ENCODE measurements at regions not wholly inside any gene's neighbourhood (a gene's known extent, or its start where the extent isn't known, plus 50 kb on each side); places are given as distances from the start of the nearest gene placed in this dataset.
"Not testable (repeated sequence)": the region's sequence is repeated elsewhere in the genome, so short reads cannot be mapped to it uniquely, and the experiment has no call there.

DNA sequence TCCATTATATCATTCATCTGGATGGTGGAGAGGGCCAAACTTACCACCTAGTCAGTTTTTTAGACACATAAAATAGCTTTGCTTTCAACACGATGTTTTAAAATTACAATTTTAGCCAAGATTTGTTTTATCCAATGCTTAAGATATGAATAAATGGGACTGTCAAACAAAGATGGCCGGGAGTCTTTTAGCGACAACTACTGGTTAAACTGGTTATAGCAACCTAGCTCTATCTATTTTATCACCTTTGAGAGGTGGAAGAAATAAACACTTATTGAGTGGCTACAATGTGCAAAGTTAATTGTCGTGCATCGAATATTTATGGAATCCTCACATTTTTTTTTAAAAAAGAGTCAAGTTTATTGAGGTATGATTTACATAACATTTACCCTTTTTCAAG lies 279.8 kb downstream of the MIAT start:
- Histone ChIP-seq H3K36me3 (ENCODE audit: insufficient read depth, low read length) (no peaks in the 10 kb centered on the region), H3K4me1 (ENCODE audit: insufficient read depth, low read length) (0 out of 2 replicates have a peak, but pooled peaks cover under 1% of the 10 kb centered on the region), H3K9me3 (ENCODE audit: control insufficient read depth, insufficient read depth, low read length) (no peaks in the 10 kb centered on the region), H3K9ac (ENCODE audit: low read depth, low read length) (no peak overlapping the region)

DNA sequence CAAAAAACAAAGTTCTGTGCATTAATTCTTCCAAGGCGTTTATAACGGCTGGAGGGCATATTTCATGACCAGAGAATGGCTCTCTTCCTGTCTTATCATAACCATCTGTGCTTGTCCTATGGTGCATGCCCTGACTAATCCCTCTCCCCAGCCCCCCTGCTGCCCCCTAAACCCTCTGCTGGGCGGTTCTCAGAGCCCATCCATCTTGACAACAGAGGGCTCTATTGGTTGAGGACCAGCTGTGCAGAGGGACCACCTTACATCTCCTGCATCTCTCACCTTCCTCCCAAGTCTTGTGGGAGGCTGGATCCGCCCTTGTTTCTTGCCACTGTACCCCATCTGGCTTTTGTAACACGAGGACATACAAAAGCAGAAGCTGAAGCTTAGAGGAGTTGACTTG lies 282.1 kb downstream of the MIAT start:
- Histone ChIP-seq H3K9me3 (ENCODE audit: control insufficient read depth, insufficient read depth, low read length) (no peaks in the 10 kb centered on the region), H3K36me3 (ENCODE audit: insufficient read depth, low read length) (no peaks in the 10 kb centered on the region), H3K9ac (ENCODE audit: low read depth, low read length) (no peak overlapping the region), H3K4me1 (ENCODE audit: insufficient read depth, low read length) (0 out of 2 replicates have a peak, but pooled peaks cover 8% of the 10 kb centered on the region)

DNA sequence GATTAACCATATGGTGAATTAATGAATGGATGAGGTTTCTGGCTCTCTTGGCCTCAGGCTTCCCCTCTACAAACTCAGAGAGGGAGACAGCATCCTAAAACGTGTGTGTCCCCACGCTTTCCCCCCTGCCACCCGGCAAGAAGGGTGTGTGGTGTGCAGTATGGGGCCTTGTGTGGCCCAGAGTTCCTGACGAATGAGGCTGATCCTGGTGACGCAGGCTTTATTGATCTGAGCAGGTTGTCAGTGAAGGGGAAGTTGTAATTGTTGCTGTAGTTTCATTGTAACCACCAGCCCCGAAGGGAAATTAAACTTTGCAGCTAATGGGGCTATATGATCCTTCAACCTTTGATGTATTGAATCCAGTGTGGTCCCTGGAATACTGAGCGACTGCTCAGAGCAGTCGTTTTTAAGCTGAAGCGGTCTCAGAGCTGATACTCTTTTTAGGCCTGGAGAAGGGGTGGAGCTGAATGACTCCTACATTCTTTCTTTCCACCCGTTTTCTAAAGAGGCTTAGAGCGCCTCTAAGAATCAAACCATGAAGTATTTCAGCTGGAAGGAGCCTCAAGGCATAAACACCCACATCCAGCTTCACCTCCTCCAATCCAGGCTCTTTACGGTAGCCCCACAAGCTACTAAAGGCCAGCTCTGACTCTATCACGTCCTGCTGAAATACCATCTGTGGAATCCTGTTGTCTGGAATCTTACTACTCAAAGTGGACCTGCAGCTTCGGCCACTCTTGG lies 284.7 kb downstream of the MIAT start:
- Histone ChIP-seq H3K4me1 (ENCODE audit: insufficient read depth, low read length) (0 out of 2 replicates have a peak, but pooled peaks cover 8% of the 10 kb centered on the region), H3K9me3 (ENCODE audit: control insufficient read depth, insufficient read depth, low read length) (no peaks in the 10 kb centered on the region), H3K36me3 (ENCODE audit: insufficient read depth, low read length) (no peaks in the 10 kb centered on the region), H3K9ac (ENCODE audit: low read depth, low read length) (no peak overlapping the region)

DNA sequence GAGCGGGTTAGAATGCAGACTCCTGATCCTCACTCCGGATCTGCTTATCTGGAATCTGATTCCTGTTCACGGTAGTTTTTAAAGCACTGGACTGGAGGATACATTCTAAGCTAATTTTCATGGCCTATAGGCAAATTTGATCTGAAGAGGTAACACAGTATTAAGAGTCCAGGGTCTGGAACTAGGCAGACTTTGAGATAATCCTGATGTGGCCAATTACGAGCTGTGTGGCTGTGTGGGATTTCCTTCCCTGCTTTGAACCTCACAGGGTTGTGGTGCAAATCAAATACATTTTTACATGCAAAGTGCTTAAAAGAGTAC lies 285.2 kb downstream of the MIAT start:
- no peaks in the 10 kb centered on the region for H3K9me3 ChIP-seq (ENCODE audit: control insufficient read depth, insufficient read depth, low read length)
- 0 out of 2 replicates have a peak, but pooled peaks cover 8% of the 10 kb centered on the region for H3K4me1 ChIP-seq (ENCODE audit: insufficient read depth, low read length)
- no peak overlapping the region for H3K9ac ChIP-seq (ENCODE audit: low read depth, low read length)
- H3K36me3 ChIP-seq (ENCODE audit: insufficient read depth, low read length), result no peaks in the 10 kb centered on the region

DNA sequence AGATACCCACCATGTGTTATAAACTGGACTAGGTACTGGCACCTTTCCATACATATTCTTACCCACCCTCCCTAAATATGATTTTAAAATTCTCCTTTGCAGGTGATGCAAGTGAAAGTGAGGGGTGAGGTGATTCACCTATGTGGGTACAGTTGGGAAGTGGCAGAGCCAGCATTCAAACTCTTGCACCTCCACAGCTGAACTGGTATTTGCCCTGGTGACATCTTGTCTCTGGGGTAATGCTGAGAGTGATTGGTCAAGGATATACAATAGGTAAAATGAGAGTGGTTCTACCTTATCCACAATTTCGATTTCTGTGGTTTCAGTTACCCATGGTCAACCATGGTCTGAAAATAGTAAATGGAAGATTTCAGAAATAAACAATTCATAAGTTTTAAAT lies 288.2 kb downstream of the MIAT start:
- H3K4me1 ChIP-seq (ENCODE audit: insufficient read depth, low read length), result 0 out of 2 replicates have a peak, but pooled peaks cover 8% of the 10 kb centered on the region
- no peak overlapping the region for H3K9ac ChIP-seq (ENCODE audit: low read depth, low read length)
- no peaks in the 10 kb centered on the region for H3K36me3 ChIP-seq (ENCODE audit: insufficient read depth, low read length)
- H3K9me3 ChIP-seq (ENCODE audit: control insufficient read depth, insufficient read depth, low read length), result no peaks in the 10 kb centered on the region

DNA sequence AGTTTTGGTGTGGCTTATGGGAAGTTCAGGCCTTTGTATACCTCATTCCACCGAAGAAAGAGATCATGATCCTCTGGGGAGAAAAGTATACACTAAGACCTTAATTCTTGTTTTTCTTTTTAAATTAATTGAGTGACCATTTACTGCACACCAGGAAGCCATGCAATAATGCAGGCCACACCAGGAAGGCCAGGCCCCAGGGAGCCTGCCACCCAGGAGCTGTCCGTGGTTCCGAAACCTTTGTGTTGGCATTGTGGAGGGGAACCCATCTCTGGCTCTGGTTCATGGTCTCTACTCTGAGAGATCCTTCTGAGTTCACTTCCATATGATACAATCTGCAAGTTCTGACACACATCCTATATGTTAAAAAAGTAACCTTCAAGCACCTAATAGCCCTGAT lies 291.8 kb downstream of the MIAT start:
- Histone ChIP-seq H3K36me3 (ENCODE audit: insufficient read depth, low read length) (no peaks in the 10 kb centered on the region), H3K9ac (ENCODE audit: low read depth, low read length) (no peak overlapping the region), H3K4me1 (ENCODE audit: insufficient read depth, low read length) (peaks cover 18% of the 10 kb centered on the region), H3K9me3 (ENCODE audit: control insufficient read depth, insufficient read depth, low read length) (no peaks in the 10 kb centered on the region)

DNA sequence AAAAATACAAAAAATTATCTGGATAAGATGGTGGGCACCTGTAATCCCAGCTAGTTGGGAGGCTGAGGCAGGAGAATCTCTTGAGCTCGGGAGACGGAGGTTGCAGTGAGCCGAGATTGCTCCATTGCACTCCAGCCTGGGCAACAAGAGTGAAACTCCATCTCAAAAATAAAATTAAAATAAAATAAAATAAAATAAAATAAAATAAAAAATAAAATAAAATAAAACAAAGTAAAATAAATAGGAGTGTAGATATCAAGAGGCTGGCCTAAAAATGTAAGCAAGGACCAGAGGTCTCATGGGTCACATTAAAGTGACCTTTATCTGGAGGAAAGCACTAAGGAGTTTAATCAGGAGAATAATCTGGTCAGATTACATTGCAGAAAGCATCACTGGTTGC lies 293.8 kb downstream of the MIAT start:
- not testable (repeated sequence) for H3K9me3 ChIP-seq (ENCODE audit: control insufficient read depth, insufficient read depth, low read length); H3K9ac ChIP-seq (ENCODE audit: low read depth, low read length); H3K36me3 ChIP-seq (ENCODE audit: insufficient read depth, low read length)
- peaks cover 19% of the 10 kb centered on the region for H3K4me1 ChIP-seq (ENCODE audit: insufficient read depth, low read length)

DNA sequence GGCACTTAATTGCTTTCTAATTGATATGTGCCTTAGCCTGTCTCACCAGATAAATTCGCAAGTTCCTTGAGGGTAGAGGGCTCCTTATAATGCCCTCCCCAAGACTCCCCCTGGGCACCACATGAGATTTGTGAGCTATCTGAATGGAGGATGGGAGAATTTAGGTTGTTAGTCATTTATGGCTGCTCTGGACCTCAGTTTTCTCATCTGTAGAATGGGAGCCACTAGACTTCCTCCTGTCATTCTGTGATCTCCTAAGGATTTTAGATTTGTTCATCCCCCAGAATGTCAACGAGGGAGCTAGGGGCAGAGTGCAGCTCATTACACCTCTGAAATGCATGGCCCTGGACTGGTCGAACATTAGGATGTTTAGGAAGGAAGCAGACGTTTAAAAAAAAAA lies 294.6 kb downstream of the MIAT start:
- Histone ChIP-seq H3K9me3 (ENCODE audit: control insufficient read depth, insufficient read depth, low read length) (no peaks in the 10 kb centered on the region), H3K36me3 (ENCODE audit: insufficient read depth, low read length) (no peaks in the 10 kb centered on the region), H3K9ac (ENCODE audit: low read depth, low read length) (no peak overlapping the region)

DNA sequence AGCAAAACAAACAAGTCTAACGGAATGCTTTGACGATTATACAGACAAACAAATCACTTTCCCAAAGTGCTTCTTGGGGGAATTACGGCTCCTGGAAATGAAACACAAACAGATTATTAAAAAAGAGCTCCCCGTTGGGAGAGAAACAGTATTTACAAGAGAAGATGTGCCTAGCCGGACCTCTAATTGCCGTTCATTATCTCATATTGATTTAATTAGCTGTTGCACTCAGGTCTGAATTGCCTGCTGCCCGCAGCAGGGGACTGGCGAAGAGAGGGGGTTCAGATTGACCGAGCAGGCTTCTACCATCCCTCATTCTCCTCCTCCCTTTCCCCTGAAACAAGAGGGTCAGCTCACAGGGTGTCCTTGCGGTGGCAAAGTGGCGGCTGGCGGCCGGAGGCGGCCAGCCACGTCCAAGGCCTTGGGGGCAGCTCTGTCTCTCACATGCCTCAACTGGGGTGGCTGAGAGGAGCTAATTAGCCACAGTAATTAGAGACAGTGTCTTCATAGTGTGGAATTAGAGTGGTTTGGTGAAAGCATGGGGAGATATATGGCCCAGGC lies 295.1 kb downstream of the MIAT start:
- Histone ChIP-seq H3K36me3 (ENCODE audit: insufficient read depth, low read length) (no peaks in the 10 kb centered on the region), H3K4me1 (ENCODE audit: insufficient read depth, low read length) (peaks cover 19% of the 10 kb centered on the region), H3K9ac (ENCODE audit: low read depth, low read length) (peak overlapping the region; percentile 5; the same call in 1 of the 2 replicates), H3K9me3 (ENCODE audit: control insufficient read depth, insufficient read depth, low read length) (no peaks in the 10 kb centered on the region)

More for the DNA sequence above, 294.6 kb downstream of the MIAT start:
- H3K4me1 ChIP-seq (ENCODE audit: insufficient read depth, low read length), result peaks cover 19% of the 10 kb centered on the region

DNA sequence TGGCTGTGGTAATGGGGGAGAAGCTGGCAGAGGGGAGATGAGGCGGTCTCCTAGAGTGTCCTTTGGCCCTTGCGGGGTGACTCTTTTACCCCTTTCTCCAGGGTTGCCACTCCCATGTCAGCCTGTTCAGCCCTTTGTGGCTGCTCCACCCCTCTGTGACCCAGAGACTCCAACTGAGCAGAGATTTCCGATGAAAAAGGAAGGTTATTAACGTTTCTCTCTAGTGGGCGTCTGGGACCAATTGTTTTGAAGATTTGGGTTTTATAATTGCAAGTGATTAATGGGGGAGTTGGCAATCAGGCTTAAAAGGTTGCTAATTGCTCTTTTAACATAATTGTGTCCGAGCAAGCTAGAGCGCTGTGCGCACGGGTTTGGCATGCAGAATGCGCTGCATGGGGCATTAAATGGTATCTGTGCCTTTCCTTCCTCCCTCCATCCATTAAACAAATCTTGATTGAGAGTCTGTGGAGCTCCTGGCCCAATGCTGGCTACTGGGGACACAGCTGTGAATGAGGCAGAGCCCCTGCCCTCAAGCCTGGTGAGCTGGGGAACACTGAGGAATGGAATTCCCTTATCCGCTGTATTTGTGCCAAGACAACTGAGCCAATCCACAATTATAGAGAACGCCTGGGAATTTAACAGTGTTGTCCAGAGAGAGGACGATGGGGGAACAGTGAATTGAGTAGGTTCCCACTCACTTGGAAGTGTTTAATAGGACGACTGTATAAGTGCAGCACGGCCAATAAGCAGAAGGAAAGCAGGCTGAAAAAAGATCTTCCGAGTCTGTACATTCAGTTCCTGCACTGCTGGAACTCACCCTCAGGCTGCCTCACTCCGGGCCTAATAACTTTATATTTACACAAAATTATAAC lies 295.9 kb downstream of the MIAT start:
- H3K36me3 ChIP-seq (ENCODE audit: insufficient read depth, low read length), result no peaks in the 10 kb centered on the region
- peak overlapping the region; percentile 5; the same call in 1 of the 2 replicates for H3K9ac ChIP-seq (ENCODE audit: low read depth, low read length)
- no peaks in the 10 kb centered on the region for H3K9me3 ChIP-seq (ENCODE audit: control insufficient read depth, insufficient read depth, low read length)
- H3K4me1 ChIP-seq (ENCODE audit: insufficient read depth, low read length), result peaks cover 19% of the 10 kb centered on the region

DNA sequence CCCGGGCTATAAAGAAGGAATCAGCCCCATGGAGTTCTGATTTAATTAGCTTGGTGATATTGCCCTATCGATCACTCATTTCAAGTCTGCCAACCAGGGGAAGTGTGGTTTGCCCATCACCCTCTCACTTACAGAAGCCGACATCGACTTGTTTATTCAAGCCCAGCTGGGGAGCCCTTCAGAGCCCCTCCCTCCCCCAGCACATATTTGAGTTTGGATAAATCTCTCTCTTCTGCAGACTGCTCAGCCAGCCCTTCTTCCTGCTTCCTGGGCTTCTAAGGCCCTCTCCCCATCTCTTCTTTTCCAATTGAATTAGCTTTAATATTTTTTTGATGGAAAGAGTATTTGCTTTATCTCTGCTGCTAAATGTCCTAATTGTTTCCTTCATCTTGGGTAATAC lies 299.0 kb downstream of the MIAT start:
- Histone ChIP-seq H3K36me3 (ENCODE audit: insufficient read depth, low read length) (no peaks in the 10 kb centered on the region), H3K9me3 (ENCODE audit: control insufficient read depth, insufficient read depth, low read length) (no peaks in the 10 kb centered on the region), H3K9ac (ENCODE audit: low read depth, low read length) (no peak overlapping the region), H3K4me1 (ENCODE audit: insufficient read depth, low read length) (peaks cover 25% of the 10 kb centered on the region)

DNA sequence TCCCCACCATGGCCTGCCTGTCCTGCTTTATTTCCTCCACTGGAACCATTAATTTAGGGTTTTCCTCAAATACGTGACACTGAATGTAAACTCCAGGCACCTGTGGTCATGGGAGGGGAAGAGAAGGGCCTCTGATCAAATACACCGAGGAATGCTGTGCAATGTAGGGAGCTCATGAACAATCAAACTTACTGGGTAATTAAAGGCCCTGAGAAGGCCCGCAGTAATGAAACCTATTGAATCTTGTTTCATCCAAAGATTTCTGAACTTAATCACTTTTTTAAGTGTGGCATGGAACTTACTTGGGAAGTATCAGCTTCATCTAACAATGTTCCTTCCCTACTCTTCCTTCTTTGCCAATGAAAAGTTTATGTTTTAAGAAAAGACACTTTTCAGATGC lies 299.8 kb downstream of the MIAT start:
- Histone ChIP-seq H3K9me3 (ENCODE audit: control insufficient read depth, insufficient read depth, low read length) (no peaks in the 10 kb centered on the region), H3K4me1 (ENCODE audit: insufficient read depth, low read length) (peaks cover 25% of the 10 kb centered on the region), H3K9ac (ENCODE audit: low read depth, low read length) (no peak overlapping the region), H3K36me3 (ENCODE audit: insufficient read depth, low read length) (no peaks in the 10 kb centered on the region)

DNA sequence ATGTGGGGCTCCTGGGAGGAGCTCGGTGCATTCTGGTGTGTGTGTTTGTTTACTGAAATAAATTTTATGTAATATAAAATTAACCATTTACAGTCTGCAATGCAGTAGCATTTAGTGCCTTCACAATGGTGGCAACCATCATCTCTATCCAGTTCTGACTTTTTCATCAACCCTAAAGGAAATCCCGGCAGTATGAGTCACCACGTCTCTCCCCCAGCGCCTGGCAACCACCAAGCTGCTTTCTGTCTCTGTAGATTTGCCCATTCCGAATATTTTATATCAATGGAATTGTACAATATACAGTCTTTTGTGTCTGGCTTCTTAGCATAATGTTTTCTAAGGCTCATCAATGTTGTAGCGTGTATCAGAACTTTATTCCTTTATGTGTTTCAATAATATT lies 300.5 kb downstream of the MIAT start:
- Histone ChIP-seq H3K36me3 (ENCODE audit: insufficient read depth, low read length) (no peaks in the 10 kb centered on the region), H3K9ac (ENCODE audit: low read depth, low read length) (no peak overlapping the region), H3K4me1 (ENCODE audit: insufficient read depth, low read length) (peaks cover 19% of the 10 kb centered on the region), H3K9me3 (ENCODE audit: control insufficient read depth, insufficient read depth, low read length) (no peaks in the 10 kb centered on the region)

DNA sequence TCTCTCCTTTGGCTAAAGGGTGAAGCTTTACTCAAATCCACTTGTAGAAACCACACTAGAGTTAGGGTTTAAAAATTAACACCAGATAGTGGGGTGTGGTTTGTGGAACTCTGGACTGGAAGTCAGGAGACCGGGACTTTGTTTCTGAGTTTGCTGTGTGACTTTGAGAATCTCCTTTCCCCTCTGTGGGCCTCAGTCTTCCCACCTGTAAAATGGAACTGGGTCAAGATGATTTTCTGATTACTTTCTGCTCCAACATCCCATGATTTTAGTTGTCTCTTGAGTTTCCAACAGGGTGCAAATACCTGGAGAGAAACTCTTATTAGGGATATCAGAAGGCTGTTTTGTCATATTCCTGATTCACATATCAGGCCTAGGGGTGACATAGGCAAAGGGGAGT lies 301.0 kb downstream of the MIAT start:
- no peaks in the 10 kb centered on the region for H3K9me3 ChIP-seq (ENCODE audit: control insufficient read depth, insufficient read depth, low read length)
- H3K4me1 ChIP-seq (ENCODE audit: insufficient read depth, low read length), result peaks cover 16% of the 10 kb centered on the region
- H3K9ac ChIP-seq (ENCODE audit: low read depth, low read length), result no peak overlapping the region
- H3K36me3 ChIP-seq (ENCODE audit: insufficient read depth, low read length), result no peaks in the 10 kb centered on the region

DNA sequence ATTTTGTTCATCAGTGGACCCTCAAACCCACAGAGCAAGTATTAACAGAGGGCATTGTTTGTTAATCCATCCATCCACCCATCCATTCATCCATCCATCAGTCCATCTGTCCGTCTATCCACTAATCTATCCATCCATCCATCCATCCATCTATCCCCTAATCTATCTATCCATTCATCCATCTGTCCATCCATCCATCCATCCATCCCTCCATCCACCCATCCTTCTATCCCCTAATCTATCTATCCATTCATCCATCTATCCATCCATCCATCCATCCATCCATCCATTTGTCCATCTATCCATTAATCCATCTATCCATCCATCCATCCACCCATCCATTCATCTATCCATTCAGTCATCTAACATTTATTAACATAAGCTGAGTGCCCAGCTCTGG lies 307.3 kb downstream of the MIAT start:
- Histone ChIP-seq H3K36me3 (ENCODE audit: insufficient read depth, low read length) (no peaks in the 10 kb centered on the region), H3K9ac (ENCODE audit: low read depth, low read length) (no peak overlapping the region), H3K4me1 (ENCODE audit: insufficient read depth, low read length) (peaks cover 3% of the 10 kb centered on the region; the same call in 1 of the 2 replicates), H3K9me3 (ENCODE audit: control insufficient read depth, insufficient read depth, low read length) (no peaks in the 10 kb centered on the region)
